Peyer's patch (tissue), 4 donors: ENCODE measurements at regions not wholly inside any gene's neighbourhood (a gene's known extent, or its start where the extent isn't known, plus 50 kb on each side); places are given as distances from the start of the nearest gene placed in this dataset.

Experiments
- POLR2A ChIP-seq, 2 donors: fragments of 450-650 bp; IDR thresholded peaks; one replicate each; pipeline ENCODE4 v1.5.1; 2017; ENCODE audit warnings: antibody characterized with exemption in 2 of 2, mild to moderate bottlenecking in 2 of 2, moderate library complexity in 2 of 2
- TF ChIP-seq, protein P1 (sequence below), 6 experiments: fragments of 450-650 bp in 4 of 6; fragments of 200-600 bp in 2 of 6; sonication (generic) in 1 of 6; IDR thresholded peaks; one replicate each; pipeline ENCODE4 v1.5.1; 2017 to 2019; ENCODE audit warnings: antibody characterized with exemption in 6 of 6, mild to moderate bottlenecking in 3 of 6, moderate library complexity in 1 of 6

- TF ChIP-seq, protein P1, sequence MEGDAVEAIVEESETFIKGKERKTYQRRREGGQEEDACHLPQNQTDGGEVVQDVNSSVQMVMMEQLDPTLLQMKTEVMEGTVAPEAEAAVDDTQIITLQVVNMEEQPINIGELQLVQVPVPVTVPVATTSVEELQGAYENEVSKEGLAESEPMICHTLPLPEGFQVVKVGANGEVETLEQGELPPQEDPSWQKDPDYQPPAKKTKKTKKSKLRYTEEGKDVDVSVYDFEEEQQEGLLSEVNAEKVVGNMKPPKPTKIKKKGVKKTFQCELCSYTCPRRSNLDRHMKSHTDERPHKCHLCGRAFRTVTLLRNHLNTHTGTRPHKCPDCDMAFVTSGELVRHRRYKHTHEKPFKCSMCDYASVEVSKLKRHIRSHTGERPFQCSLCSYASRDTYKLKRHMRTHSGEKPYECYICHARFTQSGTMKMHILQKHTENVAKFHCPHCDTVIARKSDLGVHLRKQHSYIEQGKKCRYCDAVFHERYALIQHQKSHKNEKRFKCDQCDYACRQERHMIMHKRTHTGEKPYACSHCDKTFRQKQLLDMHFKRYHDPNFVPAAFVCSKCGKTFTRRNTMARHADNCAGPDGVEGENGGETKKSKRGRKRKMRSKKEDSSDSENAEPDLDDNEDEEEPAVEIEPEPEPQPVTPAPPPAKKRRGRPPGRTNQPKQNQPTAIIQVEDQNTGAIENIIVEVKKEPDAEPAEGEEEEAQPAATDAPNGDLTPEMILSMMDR (IDR thresholded peaks at IDR 0.05), result no peak
- TF ChIP-seq POLR2A (IDR thresholded peaks at IDR 0.05), result no peak
Measured at GRCh38 chr12:63470161-63470560, 198.1 kb downstream of the DPY19L2 start.
